HG03469 (cell line): ENCODE measurements at regions not wholly inside any gene's neighbourhood (a gene's known extent, or its start where the extent isn't known, plus 50 kb on each side); places are given as distances from the start of the nearest gene placed in this dataset.

Experiments
- ATAC-seq: cut with Tn5 transposase; IDR thresholded peaks from one replicate; pipeline ENCODE4 v1.9.1; 2021; ENCODE audit warnings: mild to moderate bottlenecking, moderate library complexity, moderate number of reproducible peaks; ENCODE audit not compliant: unreplicated experiment

- no peak for ATAC-seq
Measured at GRCh38 chr9:18136354-18136994, 337.5 kb upstream of the ADAMTSL1 start.

GRCh38 chr9:18137815-18138214 lies 336.1 kb upstream of the ADAMTSL1 start:
- no peak for ATAC-seq

- no peak for ATAC-seq
Measured at GRCh38 chr9:18138656-18139055, 335.3 kb upstream of the ADAMTSL1 start.

GRCh38 chr9:18141681-18142080 lies 332.3 kb upstream of the ADAMTSL1 start:
- ATAC-seq: no peak

GRCh38 chr9:18143073-18143745 lies 330.7 kb upstream of the ADAMTSL1 start:
- ATAC-seq: no peak

GRCh38 chr9:18146329-18146728 lies 327.6 kb upstream of the ADAMTSL1 start:
- ATAC-seq: no peak

GRCh38 chr9:18149471-18150011 lies 324.4 kb upstream of the ADAMTSL1 start:
- no peak for ATAC-seq

- no peak for ATAC-seq
Measured at GRCh38 chr9:18154661-18155060, 319.3 kb upstream of the ADAMTSL1 start.

GRCh38 chr9:18159254-18159653 lies 314.7 kb upstream of the ADAMTSL1 start:
- ATAC-seq: no peak

- ATAC-seq: no peak
Measured at GRCh38 chr9:18163146-18163545, 310.8 kb upstream of the ADAMTSL1 start.

- no peak for ATAC-seq
Measured at GRCh38 chr9:18167733-18168132, 306.2 kb upstream of the ADAMTSL1 start.

GRCh38 chr9:18173923-18174322 lies 300.0 kb upstream of the ADAMTSL1 start:
- ATAC-seq: no peak

GRCh38 chr9:18182636-18183035 lies 291.3 kb upstream of the ADAMTSL1 start:
- no peak for ATAC-seq

- ATAC-seq: no peak
Measured at GRCh38 chr9:18183974-18184373, 290.0 kb upstream of the ADAMTSL1 start.

- ATAC-seq: no peak
Measured at GRCh38 chr9:18184401-18184800, 289.6 kb upstream of the ADAMTSL1 start.

- no peak for ATAC-seq
Measured at GRCh38 chr9:18185196-18185595, 288.8 kb upstream of the ADAMTSL1 start.

- no peak for ATAC-seq
Measured at GRCh38 chr9:18188971-18189370, 285.0 kb upstream of the ADAMTSL1 start.

GRCh38 chr9:18189871-18190670 lies 283.9 kb upstream of the ADAMTSL1 start:
- no peak for ATAC-seq

- no peak for ATAC-seq
Measured at GRCh38 chr9:18190671-18191374, 283.1 kb upstream of the ADAMTSL1 start.

GRCh38 chr9:18194316-18194715 lies 279.6 kb upstream of the ADAMTSL1 start:
- no peak for ATAC-seq

- ATAC-seq: no peak
Measured at GRCh38 chr9:18195223-18195622, 278.7 kb upstream of the ADAMTSL1 start.
